ENCODE measurements at regions not wholly inside any gene's neighbourhood (a gene's known extent, or its start where the extent isn't known, plus 50 kb on each side); places are given as distances from the start of the nearest gene placed in this dataset.

GRCh38 chr18:64993695-64994094 is 757.1 kb upstream of the CDH7 start:
- Histone ChIP-seq H3K27me3 (no peaks in the 10 kb centered on the region), H3K9me3 (no peaks in the 10 kb centered on the region), H3K4me3 (no peak overlapping the region), H3K36me3 (no peaks in the 10 kb centered on the region), H3K4me1 (no peaks in the 10 kb centered on the region), H3K27ac (no peak overlapping the region)
- intact Hi-C loops (cut with DNase I; ENCODE audit: low total_unique reads): no loop called here
- TF ChIP-seq POLR2A (IDR thresholded peaks at IDR 0.05) (no peak), CTCF (IDR thresholded peaks at IDR 0.05) (no peak)
- DNase-seq: no peak

GRCh38 chr18:64992654-64993053 is 758.2 kb upstream of the CDH7 start:
- Histone ChIP-seq H3K27ac (no peak overlapping the region), H3K9me3 (no peaks in the 10 kb centered on the region), H3K4me3 (no peak overlapping the region), H3K27me3 (no peaks in the 10 kb centered on the region), H3K4me1 (no peaks in the 10 kb centered on the region), H3K36me3 (no peaks in the 10 kb centered on the region)
- DNase-seq: no peak
- no peak for TF ChIP-seq POLR2A (IDR thresholded peaks at IDR 0.05)
- intact Hi-C loops (cut with DNase I; ENCODE audit: low total_unique reads): no loop called here

GRCh38 chr18:64991102-64991501 is 759.7 kb upstream of the CDH7 start:
- intact Hi-C loops (cut with DNase I; ENCODE audit: low total_unique reads): no loop called here
- Histone ChIP-seq H3K4me3 (no peak overlapping the region), H3K27ac (no peak overlapping the region), H3K4me1 (no peaks in the 10 kb centered on the region), H3K36me3 (no peaks in the 10 kb centered on the region), H3K27me3 (no peaks in the 10 kb centered on the region), H3K9me3 (no peaks in the 10 kb centered on the region)
- TF ChIP-seq CTCF (IDR thresholded peaks at IDR 0.05) (no peak), POLR2A (IDR thresholded peaks at IDR 0.05) (no peak)
- DNase-seq: no peak

GRCh38 chr18:64986906-64987495 is 763.8 kb upstream of the CDH7 start:
- H3K27ac ChIP-seq: no peak overlapping the region
- TF ChIP-seq POLR2A (IDR thresholded peaks at IDR 0.05): no peak
- no peak for TF ChIP-seq CTCF (IDR thresholded peaks at IDR 0.05)
- H3K27me3 ChIP-seq: no peaks in the 10 kb centered on the region
- no peaks in the 10 kb centered on the region for H3K9me3 ChIP-seq
- intact Hi-C loops (cut with DNase I; ENCODE audit: low total_unique reads): no loop called here
- no peak overlapping the region for H3K4me3 ChIP-seq
- H3K36me3 ChIP-seq: no peaks in the 10 kb centered on the region
- H3K4me1 ChIP-seq: no peaks in the 10 kb centered on the region
- no peak for DNase-seq

- intact Hi-C loops (cut with DNase I; ENCODE audit: low total_unique reads): no loop called here
- DNase-seq: no peak
Observed at GRCh38 chr18:64983497-64984238, 767.1 kb upstream of the CDH7 start.

More at GRCh38 chr18:64983497-64984238, 767.1 kb upstream of the CDH7 start:
- Histone ChIP-seq H3K27ac (no peak overlapping the region), H3K27me3 (no peaks in the 10 kb centered on the region), H3K4me3 (no peak overlapping the region), H3K4me1 (no peaks in the 10 kb centered on the region), H3K9me3 (no peaks in the 10 kb centered on the region), H3K36me3 (no peaks in the 10 kb centered on the region)
- TF ChIP-seq CTCF (IDR thresholded peaks at IDR 0.05) (no peak), POLR2A (IDR thresholded peaks at IDR 0.05) (no peak)
